Subcutaneous abdominal adipose tissue (tissue), 5 donors: ENCODE measurements at regions not wholly inside any gene's neighbourhood (a gene's known extent, or its start where the extent isn't known, plus 50 kb on each side); places are given as distances from the start of the nearest gene placed in this dataset.
"Not testable (repeated sequence)": the region's sequence is repeated elsewhere in the genome, so short reads cannot be mapped to it uniquely, and the experiment has no call there.

Experiments
- H3K27ac ChIP-seq: one replicate; pipeline ENCODE4 v1.7.0; 2013; ENCODE audit warnings: low read depth, mild to moderate bottlenecking, inconsistent platforms, low read length, moderate library complexity
- H3K27me3 ChIP-seq, 5 donors: one replicate each; pipeline ENCODE4 v1.7.0; 2013; ENCODE audit warnings: low read length in 5 of 5, inconsistent platforms in 1 of 5; ENCODE audit not compliant: control insufficient read depth in 5 of 5, insufficient read depth in 4 of 5
- H3K36me3 ChIP-seq, 5 donors: one replicate each; pipeline ENCODE4 v1.7.0; 2013; ENCODE audit warnings: low read length in 5 of 5; ENCODE audit not compliant: control insufficient read depth in 5 of 5, insufficient read depth in 5 of 5
- H3K4me1 ChIP-seq, 5 donors: one replicate each; pipeline ENCODE4 v1.7.0; 2013; ENCODE audit warnings: low read length in 5 of 5, mild to moderate bottlenecking in 3 of 5, moderate library complexity in 1 of 5; ENCODE audit not compliant: control insufficient read depth in 5 of 5, insufficient read depth in 5 of 5
- H3K4me3 ChIP-seq, 5 donors: one replicate each; pipeline ENCODE4 v1.7.0; 2013; ENCODE audit warnings: low read length in 5 of 5, low read depth in 1 of 5
- H3K9ac ChIP-seq, 5 donors: one replicate each; pipeline ENCODE4 v1.7.0; 2013; ENCODE audit warnings: low read length in 5 of 5, mild to moderate bottlenecking in 4 of 5, moderate library complexity in 3 of 5
- H3K9me3 ChIP-seq, 5 donors: one replicate each; pipeline ENCODE4 v1.7.0; 2013; ENCODE audit warnings: low read length in 5 of 5; ENCODE audit not compliant: control insufficient read depth in 5 of 5
- donor health status: healthy.
- donor health status: healthy.
- donor health status: healthy.
- donor health status: healthy.
- donor health status: healthy.

DNA sequence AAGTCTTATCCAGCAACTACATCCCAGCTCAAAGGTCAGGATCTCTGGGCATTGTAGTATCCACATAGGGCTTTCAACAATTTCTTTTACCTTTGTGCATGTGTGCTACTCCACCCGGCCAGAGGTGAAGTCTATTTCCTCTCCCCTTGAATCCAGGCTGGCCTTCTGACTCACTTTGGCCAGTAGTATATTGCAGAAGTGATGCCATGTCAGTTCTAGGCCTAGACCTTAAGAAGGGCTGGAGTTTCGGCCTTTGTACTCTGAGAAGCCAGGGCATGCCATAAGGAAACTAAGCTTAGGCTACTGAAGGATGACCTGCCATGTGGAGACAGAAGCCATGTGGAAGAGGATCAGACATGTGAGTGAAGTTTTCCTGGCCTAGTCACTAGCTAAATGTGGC lies 191.2 kb upstream of the ATP6AP2 start:
- Histone ChIP-seq H3K9me3 (peaks cover 0 to 4% (median 2%) of the 10 kb centered on the region in 5 donors), H3K4me1 (no peaks in the 10 kb centered on the region), H3K36me3 (no peaks in the 10 kb centered on the region), H3K4me3 (no peak overlapping the region), H3K27ac (no peak overlapping the region), H3K27me3 (peaks cover 0 to 5% (median 2%) of the 10 kb centered on the region in 5 donors), H3K9ac (no peak overlapping the region)

GRCh38 chrX:40388441-40388840 lies 192.3 kb upstream of the ATP6AP2 start:
- peaks cover 0 to 9% (median 5%) of the 10 kb centered on the region in 5 donors for H3K27me3 ChIP-seq
- H3K9me3 ChIP-seq = peaks cover 0 to 4% (median 2%) of the 10 kb centered on the region in 5 donors
- H3K27ac ChIP-seq = no peak overlapping the region
- no peak overlapping the region for H3K4me3 ChIP-seq
- no peaks in the 10 kb centered on the region for H3K36me3 ChIP-seq
- H3K4me1 ChIP-seq = no peaks in the 10 kb centered on the region
- H3K9ac ChIP-seq = no peak overlapping the region

- not testable (repeated sequence) for H3K4me1 ChIP-seq, H3K9ac ChIP-seq, H3K27ac ChIP-seq, H3K36me3 ChIP-seq, H3K4me3 ChIP-seq, H3K9me3 ChIP-seq
- H3K27me3 ChIP-seq = peaks cover 0 to 12% (median 5%) of the 10 kb centered on the region in 5 donors
These were observed 192.9 kb upstream of the ATP6AP2 start for GRCh38 chrX:40387869-40388268.

DNA sequence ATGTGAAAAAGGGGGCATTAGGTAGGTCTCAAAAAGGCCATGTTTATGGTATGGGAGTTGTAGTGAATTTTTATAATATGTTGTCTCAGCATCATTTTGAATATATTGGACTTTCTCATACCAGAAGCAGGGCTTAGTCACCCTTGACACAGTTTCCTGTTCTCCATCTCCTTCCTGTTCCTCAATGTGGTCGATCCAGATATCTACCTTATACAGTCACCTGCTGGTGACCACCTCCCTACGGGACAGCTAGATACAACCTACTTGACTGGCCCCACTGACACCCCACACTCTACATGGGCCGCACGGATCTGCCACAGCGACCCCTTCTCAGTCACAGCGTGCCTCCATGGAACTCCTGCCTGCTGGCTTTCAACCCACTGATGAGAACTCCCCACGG lies 193.5 kb upstream of the ATP6AP2 start:
- H3K36me3 ChIP-seq, H3K4me3 ChIP-seq, H3K4me1 ChIP-seq, H3K27ac ChIP-seq, H3K9me3 ChIP-seq, H3K9ac ChIP-seq: not testable (repeated sequence)
- peaks cover 0 to 12% (median 5%) of the 10 kb centered on the region in 5 donors for H3K27me3 ChIP-seq

DNA sequence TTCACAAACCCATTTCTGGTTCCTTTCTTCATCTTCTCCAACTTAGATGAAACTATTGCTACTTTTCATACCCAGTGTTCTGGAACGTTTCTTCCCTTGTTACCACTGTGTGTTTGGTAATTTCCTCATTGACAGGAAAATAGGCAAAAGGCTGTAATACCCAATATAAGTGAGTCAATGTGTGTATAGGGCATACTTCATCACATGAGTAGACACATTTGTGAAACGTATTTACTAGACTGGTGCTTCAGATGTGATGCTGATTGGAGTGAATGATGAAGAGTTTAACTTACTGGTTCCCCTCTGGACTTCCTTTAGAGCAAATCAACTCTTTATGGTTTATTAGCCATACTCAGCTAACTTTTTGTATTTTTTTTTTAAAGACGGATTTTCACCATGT lies 195.1 kb upstream of the ATP6AP2 start:
- Histone ChIP-seq H3K9ac (no peak overlapping the region), H3K9me3 (peaks cover 0 to 3% (median 0%) of the 10 kb centered on the region in 5 donors), H3K27me3 (peaks cover 0 to 12% (median 5%) of the 10 kb centered on the region in 5 donors), H3K36me3 (no peaks in the 10 kb centered on the region), H3K4me1 (no peaks in the 10 kb centered on the region), H3K27ac (no peak overlapping the region), H3K4me3 (no peak overlapping the region)

DNA sequence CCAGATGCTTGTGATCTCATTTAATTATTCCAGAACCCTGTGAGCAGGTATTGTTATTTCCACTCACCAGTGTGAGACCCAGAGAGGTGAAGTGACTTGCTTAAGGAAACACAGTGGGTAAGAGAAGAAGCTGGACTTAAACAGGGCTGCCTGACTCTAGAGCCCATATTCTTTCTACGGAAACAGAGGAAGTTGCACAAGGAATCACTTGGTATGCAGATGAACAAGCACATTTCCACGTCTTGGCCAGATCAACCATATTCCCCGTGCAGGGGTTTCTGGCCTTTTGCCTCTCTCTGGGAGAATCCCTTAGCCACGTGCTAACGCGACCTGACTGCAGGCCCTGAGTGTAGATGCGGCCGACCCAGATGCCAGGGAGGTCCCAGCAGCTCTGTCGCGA lies 195.5 kb upstream of the ATP6AP2 start:
- Histone ChIP-seq H3K27ac (no peak overlapping the region), H3K36me3 (no peaks in the 10 kb centered on the region), H3K27me3 (peaks cover 0 to 12% (median 5%) of the 10 kb centered on the region in 5 donors), H3K9me3 (peaks cover 0 to 3% (median 0%) of the 10 kb centered on the region in 5 donors), H3K4me3 (no peak overlapping the region), H3K4me1 (no peaks in the 10 kb centered on the region), H3K9ac (no peak overlapping the region)

- no peak overlapping the region for H3K9ac ChIP-seq
- H3K4me1 ChIP-seq = no peaks in the 10 kb centered on the region
- H3K27ac ChIP-seq = no peak overlapping the region
- peaks cover 0 to 3% (median 0%) of the 10 kb centered on the region in 5 donors for H3K9me3 ChIP-seq
- H3K27me3 ChIP-seq = peaks cover 3 to 15% (median 11%) of the 10 kb centered on the region in 5 donors
- H3K36me3 ChIP-seq = no peaks in the 10 kb centered on the region
- H3K4me3 ChIP-seq = no peak overlapping the region
These were observed 196.8 kb upstream of the ATP6AP2 start for GRCh38 chrX:40383969-40384368.

- Histone ChIP-seq H3K9ac (no peak overlapping the region), H3K36me3 (no peaks in the 10 kb centered on the region), H3K27ac (no peak overlapping the region), H3K4me3 (no peak overlapping the region), H3K9me3 (peaks cover 0 to 6% (median 3%) of the 10 kb centered on the region in 5 donors), H3K27me3 (peaks cover 3 to 17% (median 11%) of the 10 kb centered on the region in 5 donors), H3K4me1 (no peaks in the 10 kb centered on the region)
These were observed 197.4 kb upstream of the ATP6AP2 start for GRCh38 chrX:40383360-40383759.

GRCh38 chrX:40380655-40381488 lies 199.9 kb upstream of the ATP6AP2 start:
- Histone ChIP-seq H3K27ac (no peak overlapping the region), H3K9me3 (peaks cover 6 to 19% (median 15%) of the 10 kb centered on the region in 5 donors), H3K4me3 (no peak overlapping the region), H3K4me1 (no peaks in the 10 kb centered on the region), H3K27me3 (peaks cover 3 to 17% (median 14%) of the 10 kb centered on the region in 5 donors), H3K36me3 (no peaks in the 10 kb centered on the region), H3K9ac (no peak overlapping the region)

GRCh38 chrX:40377684-40378083 lies 203.1 kb upstream of the ATP6AP2 start:
- Histone ChIP-seq H3K27me3 (peaks cover 2 to 19% (median 5%) of the 10 kb centered on the region in 5 donors), H3K9me3 (peaks cover 6 to 20% (median 18%) of the 10 kb centered on the region in 5 donors), H3K4me3 (peak overlapping the region in 1 of 5 donors; percentile 11), H3K9ac (no peak overlapping the region), H3K36me3 (no peaks in the 10 kb centered on the region), H3K27ac (no peak overlapping the region), H3K4me1 (no peaks in the 10 kb centered on the region)
